ENCODE measurements at regions not wholly inside any gene's neighbourhood (a gene's known extent, or its start where the extent isn't known, plus 50 kb on each side); places are given as distances from the start of the nearest gene placed in this dataset.

DNA sequence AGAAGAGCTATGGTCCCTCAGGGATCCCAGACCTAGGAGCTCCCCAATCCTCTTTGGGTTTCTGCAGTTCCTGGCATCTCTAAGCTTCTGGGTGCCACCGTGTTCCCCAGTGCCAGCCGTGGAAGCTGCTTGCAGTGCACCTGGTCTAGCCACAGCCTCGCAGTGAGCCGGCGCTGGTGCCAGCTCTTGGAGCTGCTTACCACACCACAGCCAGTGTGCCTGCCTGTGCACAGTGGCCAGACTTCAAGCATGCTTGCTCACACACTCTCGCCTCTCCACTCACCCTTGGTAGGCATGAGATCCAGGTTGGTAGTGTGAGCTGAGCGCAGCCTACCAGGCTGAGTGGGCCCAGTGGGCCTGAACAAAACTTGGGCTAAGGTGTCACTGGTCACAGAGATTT is 971.9 kb downstream of the DCDC2C start:
- TF ChIP-seq GATA1 (IDR thresholded peaks at IDR 0.05; ENCODE audit: low read depth, low read length), result no peak
- TF ChIP-seq POLR2A (IDR thresholded peaks at IDR 0.05; ENCODE audit: low read length), result no peak
- no peak for DNase-seq

DNA sequence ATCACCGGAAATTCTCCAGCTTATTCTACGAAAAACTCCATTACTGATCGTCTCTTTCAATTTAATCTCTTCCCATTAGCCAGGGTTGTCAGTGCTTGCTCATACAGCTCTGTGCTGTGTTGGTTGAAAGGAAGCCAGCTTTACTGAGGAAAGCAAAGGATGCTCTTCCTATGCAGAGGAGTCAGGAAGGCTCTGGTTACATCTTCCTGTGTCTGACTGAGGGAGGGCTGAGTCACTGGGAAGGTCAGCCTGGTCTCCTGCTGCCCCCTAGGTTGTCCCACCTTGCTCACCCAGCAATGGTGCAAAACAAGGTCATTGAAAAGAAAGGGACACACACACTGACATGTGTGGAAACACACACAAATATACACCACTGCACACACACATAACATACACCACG is 975.6 kb downstream of the DCDC2C start:
- DNase-seq, result no peak
- TF ChIP-seq GATA1 (IDR thresholded peaks at IDR 0.05; ENCODE audit: low read depth, low read length) (no peak), POLR2A (IDR thresholded peaks at IDR 0.05; ENCODE audit: low read length) (no peak)

DNA sequence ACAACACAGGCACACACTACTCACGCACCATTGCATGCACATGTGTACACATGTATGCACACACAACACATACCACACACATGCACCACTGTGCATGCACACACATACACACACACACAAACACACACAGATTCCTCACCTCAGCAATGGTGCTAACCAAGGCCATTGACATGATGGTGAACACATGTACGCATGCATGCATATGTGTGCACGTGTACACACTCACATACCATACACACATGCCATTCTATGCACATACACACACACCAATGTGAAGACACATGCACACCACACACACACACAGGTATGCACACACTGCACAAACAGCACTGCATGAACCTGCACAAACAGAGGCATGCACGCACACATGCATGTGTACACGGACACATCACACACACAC is 976.0 kb downstream of the DCDC2C start:
- TF ChIP-seq POLR2A (IDR thresholded peaks at IDR 0.05; ENCODE audit: low read length) (no peak), GATA1 (IDR thresholded peaks at IDR 0.05; ENCODE audit: low read depth, low read length) (no peak)
- DNase-seq, result no peak

DNA sequence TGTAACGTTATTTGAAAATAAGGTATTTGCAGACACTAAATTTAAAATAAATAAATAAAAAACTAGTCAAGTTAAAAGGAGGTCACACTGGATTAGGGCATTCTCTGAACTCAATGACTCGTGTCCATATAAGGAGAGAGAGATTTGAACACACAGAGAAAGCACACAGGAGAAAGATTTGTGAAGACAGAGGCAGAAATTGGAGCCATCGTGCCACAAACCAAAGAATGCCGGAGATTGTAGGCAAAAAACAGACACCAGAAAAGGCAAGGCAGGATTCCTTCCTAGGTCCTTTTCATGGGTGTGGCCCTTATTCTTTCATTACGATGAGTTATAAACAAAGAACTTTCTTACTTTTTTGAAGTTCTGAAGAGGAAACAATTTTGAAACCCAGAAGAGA is 981.5 kb downstream of the DCDC2C start:
- no peak for DNase-seq

GRCh38 chr2:4690913-4691312 is 987.5 kb downstream of the DCDC2C start:
- no peak for TF ChIP-seq POLR2A (IDR thresholded peaks at IDR 0.05; ENCODE audit: low read length)
- TF ChIP-seq GATA1 (IDR thresholded peaks at IDR 0.05; ENCODE audit: low read depth, low read length), result no peak
- no peak for DNase-seq

More for the DNA sequence above, 981.5 kb downstream of the DCDC2C start:
- TF ChIP-seq GATA1 (IDR thresholded peaks at IDR 0.05; ENCODE audit: low read depth, low read length) (no peak), POLR2A (IDR thresholded peaks at IDR 0.05; ENCODE audit: low read length) (no peak)

DNA sequence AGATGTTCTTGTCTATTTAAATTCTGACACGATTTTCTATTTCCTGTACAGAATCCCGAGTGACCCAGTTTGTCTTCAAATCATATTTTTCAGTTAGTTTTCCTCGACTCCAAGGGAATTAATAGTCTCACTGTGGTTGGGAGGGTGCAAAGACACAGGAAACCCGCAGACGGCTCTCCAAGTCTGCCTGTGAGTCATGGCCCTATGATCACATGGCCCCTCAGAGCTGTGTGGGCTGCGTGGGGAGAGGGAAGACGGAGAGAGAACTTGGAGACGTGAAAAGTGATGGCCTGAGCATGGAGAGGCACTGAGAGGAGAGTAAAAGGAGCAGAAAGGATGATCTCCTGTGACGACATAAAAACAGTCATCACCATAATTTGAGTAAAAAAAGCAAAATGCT is 989.9 kb downstream of the DCDC2C start:
- no peak for DNase-seq
- TF ChIP-seq POLR2A (IDR thresholded peaks at IDR 0.05; ENCODE audit: low read length) (no peak), GATA1 (IDR thresholded peaks at IDR 0.05; ENCODE audit: low read depth, low read length) (no peak)

DNA sequence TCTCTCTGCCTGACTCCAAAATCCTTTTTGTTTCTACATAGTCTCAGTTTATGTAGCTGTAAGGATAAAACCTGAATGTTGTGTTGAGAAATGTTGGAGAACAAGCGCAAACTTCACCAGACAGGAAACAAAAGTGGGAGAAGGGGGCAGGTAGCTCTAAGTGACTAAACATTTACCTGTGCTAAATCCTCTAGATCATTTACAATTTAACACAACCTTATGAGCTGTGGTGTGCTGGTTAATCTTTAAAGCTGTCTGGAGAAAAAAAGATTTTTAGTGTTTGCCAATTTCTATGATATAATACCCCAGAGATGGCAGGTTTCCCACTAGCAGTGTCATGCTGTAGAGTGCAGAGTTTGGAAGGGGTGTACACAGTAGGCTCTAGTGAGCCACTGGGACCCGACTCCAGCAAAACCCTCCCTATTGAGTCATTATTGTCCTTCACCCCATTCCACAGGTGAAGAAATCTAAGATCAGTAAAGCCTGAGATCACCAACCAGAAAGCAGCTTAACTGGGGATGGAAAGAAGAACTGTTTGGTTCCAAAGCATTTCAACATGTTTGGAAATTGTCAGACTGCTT is 992.0 kb downstream of the DCDC2C start:
- DNase-seq, result no peak
- no peak for TF ChIP-seq GATA1 (IDR thresholded peaks at IDR 0.05; ENCODE audit: low read depth, low read length)
- TF ChIP-seq POLR2A (IDR thresholded peaks at IDR 0.05; ENCODE audit: low read length), result no peak

GRCh38 chr2:4715065-4715464 is 977.1 kb upstream of the SOX11 start:
- TF ChIP-seq POLR2A (IDR thresholded peaks at IDR 0.05; ENCODE audit: low read length) (no peak), GATA1 (IDR thresholded peaks at IDR 0.05; ENCODE audit: low read depth, low read length) (no peak)

GRCh38 chr2:4718777-4719176 is 973.4 kb upstream of the SOX11 start:
- no peak for TF ChIP-seq GATA1 (IDR thresholded peaks at IDR 0.05; ENCODE audit: low read depth, low read length)
- no peak for TF ChIP-seq POLR2A (IDR thresholded peaks at IDR 0.05; ENCODE audit: low read length)
- no peak for DNase-seq

More at GRCh38 chr2:4715065-4715464, 977.1 kb upstream of the SOX11 start:
- no peak for DNase-seq

GRCh38 chr2:4725618-4726017 is 966.6 kb upstream of the SOX11 start:
- TF ChIP-seq GATA1 (IDR thresholded peaks at IDR 0.05; ENCODE audit: low read depth, low read length), result no peak
- no peak for TF ChIP-seq POLR2A (IDR thresholded peaks at IDR 0.05; ENCODE audit: low read length)
- no peak for DNase-seq

DNA sequence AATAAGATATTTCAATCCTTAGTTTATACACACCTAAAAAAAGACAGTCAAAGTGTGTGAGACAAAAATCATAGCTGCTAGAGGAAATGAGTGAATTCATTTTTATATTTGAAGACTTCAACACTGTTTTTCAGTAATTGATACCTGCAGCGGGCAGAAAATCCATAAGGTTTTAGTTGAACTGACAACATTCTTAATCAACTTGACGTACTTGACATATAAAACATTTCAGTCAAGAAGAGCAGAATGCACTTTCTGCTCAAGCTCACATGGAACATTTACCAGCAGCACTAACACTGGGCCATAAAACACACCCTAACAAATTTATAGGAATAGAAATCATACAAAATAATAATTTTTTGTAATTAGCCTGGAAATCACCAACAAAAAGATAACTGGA is 959.6 kb upstream of the SOX11 start:
- TF ChIP-seq POLR2A (IDR thresholded peaks at IDR 0.05; ENCODE audit: low read length) (no peak), GATA1 (IDR thresholded peaks at IDR 0.05; ENCODE audit: low read depth, low read length) (no peak)
- no peak for DNase-seq

- DNase-seq, result no peak
- TF ChIP-seq GATA1 (IDR thresholded peaks at IDR 0.05; ENCODE audit: low read depth, low read length) (no peak), POLR2A (IDR thresholded peaks at IDR 0.05; ENCODE audit: low read length) (no peak)
Observed at GRCh38 chr2:4745056-4745991, 946.9 kb upstream of the SOX11 start.

GRCh38 chr2:4753721-4754120 is 938.5 kb upstream of the SOX11 start:
- TF ChIP-seq POLR2A (IDR thresholded peaks at IDR 0.05; ENCODE audit: low read length) (no peak), GATA1 (IDR thresholded peaks at IDR 0.05; ENCODE audit: low read depth, low read length) (no peak)
- DNase-seq, result no peak

GRCh38 chr2:4762951-4763376 is 929.2 kb upstream of the SOX11 start:
- TF ChIP-seq GATA1 (IDR thresholded peaks at IDR 0.05; ENCODE audit: low read depth, low read length), result no peak
- no peak for TF ChIP-seq POLR2A (IDR thresholded peaks at IDR 0.05; ENCODE audit: low read length)
- peak in 1 of 2 experiments; percentile 2 for DNase-seq
